Adrenal gland (tissue), 5 donors: ENCODE measurements at regions not wholly inside any gene's neighbourhood (a gene's known extent, or its start where the extent isn't known, plus 50 kb on each side); places are given as distances from the start of the nearest gene placed in this dataset.

ENCODE experiments used
- CTCF ChIP-seq, 6 experiments: fragments of 450-650 bp in 4 of 6; fragments of 200-600 bp in 2 of 6; sonication (generic) in 1 of 6; IDR thresholded peaks; 1 replicate in 5 of 6; 2 replicates in 1 of 6; pipeline versions ENCODE4 v1.5.1 to v1.8.0; 2016 to 2021; ENCODE audit warnings: antibody characterized with exemption in 6 of 6, mild to moderate bottlenecking in 2 of 6, moderate library complexity in 1 of 6
- POLR2A ChIP-seq, 2 donors: fragments of 450-650 bp; IDR thresholded peaks; one replicate each; pipeline ENCODE4 v1.6.1; 2017; ENCODE audit warnings: antibody characterized with exemption in 2 of 2, mild to moderate bottlenecking in 2 of 2, moderate library complexity in 1 of 2
- donor health status: DM: no; HTN: no; CAD: no.

- TF ChIP-seq CTCF (IDR thresholded peaks at IDR 0.05) (no peak), POLR2A (IDR thresholded peaks at IDR 0.05) (no peak)
Measured at GRCh38 chr12:41993283-41993682, 151.4 kb downstream of the GXYLT1 start.
